A673 (cell line): ENCODE measurements at regions not wholly inside any gene's neighbourhood (a gene's known extent, or its start where the extent isn't known, plus 50 kb on each side); places are given as distances from the start of the nearest gene placed in this dataset.

Source experiments
- BruUV-seq: library from RNA; stranded (reverse); fragments of 400-500 nt; replicated peaks from 2 replicates; lab custom pipeline; 2021; lab: Mats Ljungman, UMichigan
- CTCF ChIA-PET: fragments of 300-600 bp; sonication (Branson Sonifier 250); formaldehyde crosslinking; loops from one replicate; lab custom pipeline; 2022; ENCODE audit warnings: antibody characterized with exemption; lab: Charles Lee
- POLR2A ChIA-PET: fragments of 300-600 bp; sonication (Branson Sonifier 250); formaldehyde crosslinking; loops from one replicate; lab custom pipeline; 2022; ENCODE audit warnings: antibody characterized with exemption; ENCODE audit not compliant: low non-redundant PET; lab: Charles Lee
- DNase-seq: peaks from one replicate; pipeline ENCODE4 v3.0.0-alpha.2; 2015; ENCODE audit warnings: low spot score
- H3K27ac ChIP-seq: fragments of 200-600 bp; sonication (generic); 2 replicates; pipeline ENCODE4 v1.5.1; 2016; ENCODE audit warnings: mixed run types, low read depth, mild to moderate bottlenecking, mixed read lengths, antibody characterized with exemption, low read length; ENCODE audit not compliant: poor library complexity, severe bottlenecking
- H3K27me3 ChIP-seq: fragments of 200-600 bp; sonication (generic); replicated peaks from 2 replicates; pipeline ENCODE4 v1.6.1; 2017; ENCODE audit warnings: mixed run types, low read depth, mild to moderate bottlenecking, mixed read lengths, antibody characterized with exemption, low read length; ENCODE audit not compliant: insufficient read depth, poor library complexity
- H3K36me3 ChIP-seq: fragments of 200-600 bp; sonication (generic); 2 replicates; pipeline ENCODE4 v1.6.1; 2016; ENCODE audit warnings: mixed run types, mild to moderate bottlenecking, mixed read lengths, antibody characterized with exemption, low read length; ENCODE audit not compliant: insufficient read depth, poor library complexity, severe bottlenecking
- H3K4me1 ChIP-seq: fragments of 200-600 bp; sonication (generic); 2 replicates; pipeline ENCODE4 v1.6.1; 2017; ENCODE audit warnings: mixed run types, mild to moderate bottlenecking, mixed read lengths, antibody characterized with exemption, low read length; ENCODE audit not compliant: insufficient read depth, poor library complexity, severe bottlenecking
- H3K4me3 ChIP-seq: fragments of 200-600 bp; sonication (generic); 2 replicates; pipeline ENCODE4 v1.5.1; 2016; ENCODE audit warnings: low read depth, mixed run types, mild to moderate bottlenecking, mixed read lengths, low read length; ENCODE audit not compliant: poor library complexity, severe bottlenecking
- H3K9me3 ChIP-seq: fragments of 200-600 bp; sonication (generic); 2 replicates; pipeline ENCODE4 v1.6.1; 2016; ENCODE audit warnings: mixed run types, low read depth, mild to moderate bottlenecking, mixed read lengths, antibody characterized with exemption, low read length; ENCODE audit not compliant: poor library complexity, severe bottlenecking
- CTCF ChIP-seq: fragments of 300-800, 200-600 bp; sonication (generic); conservative IDR thresholded peaks from 2 replicates; pipeline ENCODE4 v1.5.1; 2017; ENCODE audit warnings: low read depth, mild to moderate bottlenecking, antibody characterized with exemption, low read length, moderate library complexity, mixed read lengths
- EZH2 ChIP-seq: fragments of 200-600 bp; sonication (generic); IDR thresholded peaks from 2 replicates; pipeline ENCODE4 v1.6.1; 2017; ENCODE audit warnings: borderline replicate concordance, low read depth, mild to moderate bottlenecking, mixed read lengths, antibody characterized with exemption, low read length; ENCODE audit not compliant: poor library complexity, severe bottlenecking
- intact Hi-C: fragments of 100-400 bp; cut with micrococcal nuclease; formaldehyde crosslinking; loops from one replicate; pipeline ENCODE4 v1.10.0; 2022; ENCODE audit not compliant: unreplicated experiment

- BruUV-seq, result no TSS peak
- Histone ChIP-seq H3K27ac (no peak overlapping the region), H3K27me3 (no peaks in the 10 kb centered on the region), H3K4me1 (no peaks in the 10 kb centered on the region), H3K9me3 (no peaks in the 10 kb centered on the region), H3K4me3 (no peak overlapping the region), H3K36me3 (no peaks in the 10 kb centered on the region)
- CTCF ChIA-PET, result interaction anchor here (0.6 kb wide), 1 partner anchor 87 kb away, joined by 3 read pairs; no protein-coding TSS in a partner anchor
- POLR2A ChIA-PET, result no interaction called here
- intact Hi-C loops, result no loop called here
- TF ChIP-seq CTCF, result no peak
- TF ChIP-seq EZH2, result no peak
- no peak for DNase-seq
Measured at GRCh38 chr12:89803412-89803811, 94.8 kb upstream of the ATP2B1 start.

- no TSS peak for BruUV-seq
- POLR2A ChIA-PET, result no interaction called here
- no peak for DNase-seq
- TF ChIP-seq EZH2 (no peak), CTCF (no peak)
- CTCF ChIA-PET, result no interaction called here
- Histone ChIP-seq H3K27ac (no peak overlapping the region), H3K27me3 (no peaks in the 10 kb centered on the region), H3K9me3 (no peaks in the 10 kb centered on the region), H3K4me1 (no peaks in the 10 kb centered on the region), H3K4me3 (no peak overlapping the region), H3K36me3 (no peaks in the 10 kb centered on the region)
- intact Hi-C loops, result no loop called here
Measured at GRCh38 chr12:89801284-89801683, 92.6 kb upstream of the ATP2B1 start.

GRCh38 chr12:89800435-89800834 lies 91.8 kb upstream of the ATP2B1 start:
- Histone ChIP-seq H3K27ac (no peak overlapping the region), H3K27me3 (no peaks in the 10 kb centered on the region), H3K36me3 (no peaks in the 10 kb centered on the region), H3K4me3 (no peak overlapping the region), H3K9me3 (no peaks in the 10 kb centered on the region), H3K4me1 (no peaks in the 10 kb centered on the region)
- TF ChIP-seq CTCF (no peak), EZH2 (no peak)
- ChIA-PET CTCF (no interaction called here), POLR2A (no interaction called here)
- intact Hi-C loops, result no loop called here
- no peak for DNase-seq
- no TSS peak for BruUV-seq
